Thyroid gland (tissue), 4 donors: ENCODE measurements at regions not wholly inside any gene's neighbourhood (a gene's known extent, or its start where the extent isn't known, plus 50 kb on each side); places are given as distances from the start of the nearest gene placed in this dataset.

Experiments
- POLR2A ChIP-seq, 2 donors: fragments of 450-650 bp; IDR thresholded peaks; one replicate each; pipeline ENCODE4 v1.6.1; 2017; ENCODE audit warnings: antibody characterized with exemption in 2 of 2, mild to moderate bottlenecking in 2 of 2, moderate library complexity in 1 of 2
- TF ChIP-seq, protein P1 (sequence below), 6 experiments: fragments of 200-600 bp in 3 of 6; fragments of 450-650 bp in 3 of 6; sonication (generic) in 3 of 6; IDR thresholded peaks; one replicate each; pipeline ENCODE4 v1.5.1; 2016 to 2019; ENCODE audit warnings: antibody characterized with exemption in 6 of 6, mild to moderate bottlenecking in 2 of 6, inconsistent platforms in 1 of 6, moderate library complexity in 1 of 6

DNA sequence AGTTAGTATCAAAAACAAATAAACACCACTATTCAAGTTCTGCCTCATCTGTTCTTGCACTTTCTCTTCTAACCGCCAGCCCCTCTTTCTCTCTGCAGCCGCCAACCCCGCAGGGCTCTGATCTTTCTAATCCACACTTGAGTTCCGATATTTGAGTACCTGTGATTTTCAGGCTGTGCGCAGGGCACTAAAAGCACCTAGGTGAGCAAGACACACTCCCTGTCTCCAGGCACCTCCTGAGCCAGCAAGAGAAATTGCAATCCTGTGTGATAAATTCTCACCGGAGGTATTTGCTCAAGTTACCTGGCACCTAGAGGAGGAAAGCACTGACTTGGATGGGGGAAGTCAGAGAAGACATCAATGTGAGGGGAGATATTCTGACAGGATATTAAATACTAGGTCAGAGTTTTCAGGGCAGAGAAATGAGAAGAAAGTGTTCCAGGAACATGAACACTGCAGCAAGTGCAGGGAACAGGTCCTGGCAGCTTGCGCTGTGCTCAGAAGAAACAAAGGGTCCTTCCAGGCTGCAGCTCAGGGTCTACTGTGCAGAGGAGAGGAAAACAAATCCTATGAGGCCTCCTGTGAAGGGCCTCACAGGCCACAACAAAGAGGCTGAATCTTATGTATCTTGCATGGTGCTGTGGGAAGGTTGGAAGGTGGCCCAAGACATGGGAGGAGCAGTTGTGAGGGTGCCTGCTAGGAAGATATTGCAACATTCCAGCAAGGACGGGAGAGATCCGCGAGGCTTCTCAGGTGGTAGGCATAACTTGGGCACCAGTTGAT, 568.7 kb upstream of the MGMT start:
- TF ChIP-seq, protein P1, sequence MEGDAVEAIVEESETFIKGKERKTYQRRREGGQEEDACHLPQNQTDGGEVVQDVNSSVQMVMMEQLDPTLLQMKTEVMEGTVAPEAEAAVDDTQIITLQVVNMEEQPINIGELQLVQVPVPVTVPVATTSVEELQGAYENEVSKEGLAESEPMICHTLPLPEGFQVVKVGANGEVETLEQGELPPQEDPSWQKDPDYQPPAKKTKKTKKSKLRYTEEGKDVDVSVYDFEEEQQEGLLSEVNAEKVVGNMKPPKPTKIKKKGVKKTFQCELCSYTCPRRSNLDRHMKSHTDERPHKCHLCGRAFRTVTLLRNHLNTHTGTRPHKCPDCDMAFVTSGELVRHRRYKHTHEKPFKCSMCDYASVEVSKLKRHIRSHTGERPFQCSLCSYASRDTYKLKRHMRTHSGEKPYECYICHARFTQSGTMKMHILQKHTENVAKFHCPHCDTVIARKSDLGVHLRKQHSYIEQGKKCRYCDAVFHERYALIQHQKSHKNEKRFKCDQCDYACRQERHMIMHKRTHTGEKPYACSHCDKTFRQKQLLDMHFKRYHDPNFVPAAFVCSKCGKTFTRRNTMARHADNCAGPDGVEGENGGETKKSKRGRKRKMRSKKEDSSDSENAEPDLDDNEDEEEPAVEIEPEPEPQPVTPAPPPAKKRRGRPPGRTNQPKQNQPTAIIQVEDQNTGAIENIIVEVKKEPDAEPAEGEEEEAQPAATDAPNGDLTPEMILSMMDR (IDR thresholded peaks at IDR 0.05), result no peak
- no peak for TF ChIP-seq POLR2A (IDR thresholded peaks at IDR 0.05)
